PC-3 (cell line): ENCODE measurements at regions not wholly inside any gene's neighbourhood (a gene's known extent, or its start where the extent isn't known, plus 50 kb on each side); places are given as distances from the start of the nearest gene placed in this dataset.

Experiments used
- ATAC-seq: fragments of 200-7000 bp; cut with Tn5 transposase; 2 replicates; pipeline ENCODE4 v1.9.1; 2020; ENCODE audit warnings: mild to moderate bottlenecking, moderate library complexity
- BruUV-seq: library from RNA; stranded (reverse); fragments of 400-500 nt; replicated peaks from 2 replicates; lab custom pipeline; 2021; lab: Mats Ljungman, UMichigan
- CTCF ChIA-PET: fragments of 300-600 bp; sonication (Branson Sonifier 250); formaldehyde crosslinking; loops from one replicate; lab custom pipeline; 2022; ENCODE audit warnings: antibody characterized with exemption; lab: Charles Lee
- POLR2A ChIA-PET: fragments of 300-600 bp; sonication (Branson Sonifier 250); formaldehyde crosslinking; loops from one replicate; lab custom pipeline; 2022; ENCODE audit warnings: antibody characterized with exemption; ENCODE audit not compliant: unreplicated experiment; lab: Charles Lee
- DNase-seq: peaks from one replicate; pipeline ENCODE4 v3.0.0-alpha.2; 2015
- H2AFZ ChIP-seq: fragments of 300-600 bp; sonication (generic); 2 replicates; pipeline ENCODE4 v1.6.0; 2016; ENCODE audit warnings: antibody characterized with exemption, low read length
- H3F3A ChIP-seq: fragments of 300-600 bp; sonication (generic); one replicate; pipeline ENCODE4 v1.6.0; 2017; ENCODE audit warnings: antibody characterized with exemption, low read length, control low read depth, mild to moderate bottlenecking; ENCODE audit not compliant: unreplicated experiment
- H3K27ac ChIP-seq: fragments of 300-600 bp; sonication (generic); 2 replicates; pipeline ENCODE4 v1.5.1; 2016; ENCODE audit warnings: mild to moderate bottlenecking, low read length
- H3K27me3 ChIP-seq: fragments of 300-600 bp; sonication (generic); 2 replicates; pipeline ENCODE4 v1.6.1; 2016; ENCODE audit warnings: low read length, mixed read lengths
- H3K36me3 ChIP-seq: fragments of 300-600 bp; sonication (generic); 2 replicates; pipeline ENCODE4 v1.6.1; 2016; ENCODE audit warnings: low read depth, mixed run types, low read length, mixed read lengths
- H3K4me1 ChIP-seq: fragments of 300-600 bp; sonication (generic); 2 replicates; pipeline ENCODE4 v1.5.1; 2016; ENCODE audit warnings: low read length; ENCODE audit not compliant: insufficient read depth
- H3K4me2 ChIP-seq: fragments of 300-600 bp; sonication (generic); 2 replicates; pipeline ENCODE4 v1.6.0; 2016; ENCODE audit warnings: low read length
- H3K4me3 ChIP-seq: fragments of 300-600 bp; sonication (generic); 2 replicates; pipeline ENCODE4 v1.5.1; 2016; ENCODE audit warnings: mild to moderate bottlenecking, low read length, mixed read lengths
- H3K79me2 ChIP-seq: fragments of 300-600 bp; sonication (generic); 2 replicates; pipeline ENCODE4 v1.6.1; 2017; ENCODE audit warnings: low read length, mixed read lengths
- H3K9ac ChIP-seq: fragments of 300-600 bp; sonication (generic); 2 replicates; pipeline ENCODE4 v1.6.0; 2016; ENCODE audit warnings: mild to moderate bottlenecking, low read length
- H3K9me2 ChIP-seq: fragments of 300-600 bp; sonication (generic); replicated peaks from 2 replicates; pipeline ENCODE4 v1.6.1; 2016; ENCODE audit warnings: mixed run types, low read length, mixed read lengths
- H3K9me3 ChIP-seq: fragments of 300-600 bp; sonication (generic); 2 replicates; pipeline ENCODE4 v1.6.1; 2016; ENCODE audit warnings: low read length, mixed read lengths
- H4K20me1 ChIP-seq: fragments of 300-600 bp; sonication (generic); 2 replicates; pipeline ENCODE4 v1.6.1; 2016; ENCODE audit warnings: low read length, mixed read lengths
- EZH2 ChIP-seq: fragments of 300-600 bp; sonication (generic); IDR thresholded peaks from one replicate; pipeline ENCODE4 v1.6.1; 2017; ENCODE audit warnings: antibody characterized with exemption, mild to moderate bottlenecking, low read length; ENCODE audit not compliant: unreplicated experiment
- EZH2phosphoT487 ChIP-seq: fragments of 300-600 bp; sonication (generic); IDR thresholded peaks from 2 replicates; pipeline ENCODE4 v1.6.1; 2018; ENCODE audit warnings: mild to moderate bottlenecking, antibody characterized with exemption, low read length, borderline replicate concordance
- intact Hi-C: fragments of 100-400 bp; cut with micrococcal nuclease; formaldehyde crosslinking; loops from 2 replicates; pipeline ENCODE4 v1.9.0; 2023
- TF ChIP-seq, protein P1 (sequence below): fragments of 300-600 bp; sonication (generic); conservative IDR thresholded peaks from 2 replicates; pipeline ENCODE4 v1.5.1; 2017; ENCODE audit warnings: antibody characterized with exemption, low read depth, mild to moderate bottlenecking, low read length

DNA sequence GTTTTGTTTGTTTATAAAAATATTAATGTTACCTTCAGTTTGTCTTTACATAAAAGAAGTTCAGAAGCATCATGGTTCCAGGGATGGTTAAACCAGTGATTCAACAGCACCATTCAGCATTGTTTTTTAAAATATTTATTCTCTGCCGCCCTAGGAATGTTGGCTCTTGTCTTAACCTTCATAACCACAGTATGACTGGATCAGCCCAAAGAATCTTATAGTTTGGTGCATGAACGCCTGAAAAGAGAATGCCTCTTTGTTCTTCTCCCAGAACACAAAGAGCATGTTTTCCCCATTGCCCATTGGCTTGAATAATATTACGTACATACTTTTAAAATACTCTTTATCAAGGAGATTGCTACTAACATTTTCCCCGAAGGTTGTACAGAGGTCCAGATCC lies 413.4 kb downstream of the ANXA1 start:
- Histone ChIP-seq H4K20me1 (no peaks in the 10 kb centered on the region), H3K36me3 (no peaks in the 10 kb centered on the region; the same call in 1 of the 2 replicates), H3K9me3 (no peaks in the 10 kb centered on the region), H3K9me2 (no peaks in the 10 kb centered on the region), H3K27me3 (no peaks in the 10 kb centered on the region), H3K4me2 (no peak overlapping the region), H3K79me2 (no peaks in the 10 kb centered on the region), H3K27ac (no peak overlapping the region), H2AFZ (no peak overlapping the region), H3K4me1 (no peaks in the 10 kb centered on the region), H3K4me3 (no peak overlapping the region), H3F3A (no peaks in the 10 kb centered on the region), H3K9ac (no peak overlapping the region)
- CTCF ChIA-PET = no interaction called here
- ATAC-seq = no peak
- TF ChIP-seq EZH2 (no peak), EZH2phosphoT487 (no peak)
- TF ChIP-seq, protein P1, sequence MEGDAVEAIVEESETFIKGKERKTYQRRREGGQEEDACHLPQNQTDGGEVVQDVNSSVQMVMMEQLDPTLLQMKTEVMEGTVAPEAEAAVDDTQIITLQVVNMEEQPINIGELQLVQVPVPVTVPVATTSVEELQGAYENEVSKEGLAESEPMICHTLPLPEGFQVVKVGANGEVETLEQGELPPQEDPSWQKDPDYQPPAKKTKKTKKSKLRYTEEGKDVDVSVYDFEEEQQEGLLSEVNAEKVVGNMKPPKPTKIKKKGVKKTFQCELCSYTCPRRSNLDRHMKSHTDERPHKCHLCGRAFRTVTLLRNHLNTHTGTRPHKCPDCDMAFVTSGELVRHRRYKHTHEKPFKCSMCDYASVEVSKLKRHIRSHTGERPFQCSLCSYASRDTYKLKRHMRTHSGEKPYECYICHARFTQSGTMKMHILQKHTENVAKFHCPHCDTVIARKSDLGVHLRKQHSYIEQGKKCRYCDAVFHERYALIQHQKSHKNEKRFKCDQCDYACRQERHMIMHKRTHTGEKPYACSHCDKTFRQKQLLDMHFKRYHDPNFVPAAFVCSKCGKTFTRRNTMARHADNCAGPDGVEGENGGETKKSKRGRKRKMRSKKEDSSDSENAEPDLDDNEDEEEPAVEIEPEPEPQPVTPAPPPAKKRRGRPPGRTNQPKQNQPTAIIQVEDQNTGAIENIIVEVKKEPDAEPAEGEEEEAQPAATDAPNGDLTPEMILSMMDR = no peak
- DNase-seq = no peak
- POLR2A ChIA-PET = no interaction called here
- intact Hi-C loops = no loop called here
- no TSS peak for BruUV-seq

DNA sequence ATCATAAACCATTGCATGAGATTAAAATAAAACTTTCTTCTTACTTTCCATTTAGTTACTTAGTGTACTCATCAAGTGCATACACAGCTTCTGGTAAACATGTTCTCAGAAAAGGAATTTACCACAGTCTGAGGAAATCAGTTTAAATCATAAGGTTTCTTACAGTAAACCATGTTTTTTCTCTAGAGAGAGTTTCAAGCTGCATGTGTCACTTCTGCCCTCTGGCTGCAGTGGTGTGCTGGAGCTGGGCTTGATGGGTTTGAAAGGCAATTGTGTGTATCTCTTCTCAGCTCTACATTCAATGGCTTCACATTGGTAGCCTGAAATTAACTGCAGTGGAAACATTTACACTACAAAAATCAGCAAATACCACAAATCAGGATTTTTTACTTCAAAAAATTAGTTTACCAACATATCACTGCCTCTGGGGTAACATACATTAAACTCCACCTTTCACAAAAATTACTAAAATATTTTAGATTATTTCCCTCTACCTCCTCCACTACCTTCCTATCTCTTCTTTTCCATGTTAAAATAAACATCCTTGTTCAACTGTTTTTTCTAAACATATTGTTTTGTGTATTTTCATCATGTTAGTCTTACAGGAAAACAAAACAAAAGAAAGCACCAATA lies 414.3 kb downstream of the ANXA1 start:
- intact Hi-C loops = no loop called here
- Histone ChIP-seq H3K4me3 (no peak overlapping the region), H3F3A (no peaks in the 10 kb centered on the region), H3K27ac (no peak overlapping the region), H3K9me2 (no peaks in the 10 kb centered on the region), H3K4me2 (no peak overlapping the region), H3K9me3 (no peaks in the 10 kb centered on the region), H3K9ac (no peak overlapping the region), H2AFZ (no peak overlapping the region), H3K79me2 (no peaks in the 10 kb centered on the region), H4K20me1 (no peaks in the 10 kb centered on the region), H3K4me1 (no peaks in the 10 kb centered on the region), H3K27me3 (no peaks in the 10 kb centered on the region), H3K36me3 (no peaks in the 10 kb centered on the region; the same call in 1 of the 2 replicates)
- ATAC-seq = no peak
- POLR2A ChIA-PET = no interaction called here
- no peak for TF ChIP-seq EZH2
- TF ChIP-seq, protein P1 = peak; percentile 40
- CTCF ChIA-PET = no interaction called here
- DNase-seq = peak; percentile 14
- no TSS peak for BruUV-seq

DNA sequence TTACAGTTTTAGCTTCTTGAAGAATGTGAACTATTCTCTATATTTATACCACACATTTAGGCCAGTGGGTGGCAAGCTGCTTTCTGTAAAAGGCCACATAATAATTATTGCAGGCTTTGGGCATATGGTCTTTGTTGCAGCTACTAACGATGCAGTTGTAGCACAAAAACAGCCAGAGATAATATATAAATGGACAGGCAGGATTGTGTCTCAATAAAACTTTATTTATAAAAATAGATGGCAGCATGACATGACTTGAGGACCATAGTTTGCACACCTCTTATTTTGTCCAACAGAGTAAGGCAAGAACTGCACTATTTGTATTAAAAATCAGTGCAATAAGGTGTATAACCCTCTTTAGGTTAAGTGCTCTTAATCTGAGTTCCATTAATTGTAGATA lies 415.0 kb downstream of the ANXA1 start:
- H3K4me1 ChIP-seq = no peaks in the 10 kb centered on the region
- H3K9me2 ChIP-seq = no peaks in the 10 kb centered on the region
- no peaks in the 10 kb centered on the region for H3K9me3 ChIP-seq
- no peaks in the 10 kb centered on the region for H4K20me1 ChIP-seq
- H3F3A ChIP-seq = no peaks in the 10 kb centered on the region
- intact Hi-C loops = no loop called here
- ATAC-seq (no peak), DNase-seq (no peak)
- H3K4me2 ChIP-seq = no peak overlapping the region
- no TSS peak for BruUV-seq
- ChIA-PET CTCF (no interaction called here), POLR2A (no interaction called here)
- no peaks in the 10 kb centered on the region for H3K79me2 ChIP-seq
- no peak overlapping the region for H3K4me3 ChIP-seq
- no peak overlapping the region for H3K27ac ChIP-seq
- TF ChIP-seq, protein P1 = no peak
- no peak overlapping the region for H2AFZ ChIP-seq
- H3K27me3 ChIP-seq = no peaks in the 10 kb centered on the region
- no peaks in the 10 kb centered on the region; the same call in 1 of the 2 replicates for H3K36me3 ChIP-seq
- H3K9ac ChIP-seq = no peak overlapping the region
